Aorta (tissue), 5 donors: ENCODE measurements at regions not wholly inside any gene's neighbourhood (a gene's known extent, or its start where the extent isn't known, plus 50 kb on each side); places are given as distances from the start of the nearest gene placed in this dataset.
"Not testable (repeated sequence)": the region's sequence is repeated elsewhere in the genome, so short reads cannot be mapped to it uniquely, and the experiment has no call there.

ENCODE experiments used
- ATAC-seq: fragments of 200-7000 bp; cut with Tn5 transposase; one replicate; pipeline ENCODE4 v1.9.1; 2022; ENCODE audit warnings: moderate library complexity; ENCODE audit not compliant: low FRiP score
- DNase-seq, 2 donors: peaks; one replicate each; pipeline ENCODE4 v3.0.0-alpha.2; 2020
- H3K27ac ChIP-seq, 2 donors: one replicate each; pipeline ENCODE4 v1.5.1; 2013; ENCODE audit warnings: low read length in 2 of 2, mild to moderate bottlenecking in 2 of 2, moderate library complexity in 2 of 2, control low read depth in 1 of 2, inconsistent platforms in 1 of 2, low read depth in 1 of 2
- H3K27me3 ChIP-seq, 2 donors: one replicate each; pipeline ENCODE4 v1.6.1; 2013; ENCODE audit warnings: control low read depth in 1 of 2, low read length in 1 of 2, mild to moderate bottlenecking in 1 of 2, moderate library complexity in 1 of 2; ENCODE audit not compliant: insufficient read depth in 2 of 2, control insufficient read depth in 1 of 2
- H3K36me3 ChIP-seq, 2 donors: one replicate each; pipeline ENCODE4 v1.6.1; 2013; ENCODE audit warnings: control low read depth in 1 of 2, low read length in 1 of 2, mild to moderate bottlenecking in 1 of 2; ENCODE audit not compliant: insufficient read depth in 2 of 2, control insufficient read depth in 1 of 2
- H3K4me1 ChIP-seq, 2 donors: one replicate each; pipeline ENCODE4 v1.6.1; 2013; ENCODE audit warnings: low read length in 2 of 2, control low read depth in 1 of 2, mild to moderate bottlenecking in 1 of 2, moderate library complexity in 1 of 2; ENCODE audit not compliant: insufficient read depth in 2 of 2, control insufficient read depth in 1 of 2
- H3K4me3 ChIP-seq, 2 donors: one replicate each; pipeline ENCODE4 v1.5.1; 2013; ENCODE audit warnings: low read length in 2 of 2, control low read depth in 1 of 2, mild to moderate bottlenecking in 1 of 2
- H3K9me3 ChIP-seq: one replicate; pipeline ENCODE4 v1.6.1; 2013; ENCODE audit warnings: mild to moderate bottlenecking, low read length; ENCODE audit not compliant: control insufficient read depth
- WGBS, 2 donors: extraction: QIAGEN DNeasy Blood & Tissue Kit; methylation state at CpG; one replicate each; pipeline ENCODE4 v1.1.7; 2013; 5-methylcytosine and 5-hydroxymethylcytosine counted together
- intact Hi-C, 2 donors: fragments of 100-400 bp; cut with DNase I; formaldehyde crosslinking; loops; one replicate each; pipeline versions ENCODE4 v1.14.2 to v1.15.0; 2022
- donor health status: healthy with polysubstance abuse.
- donor health status: Bipolar disorder and iron deficiency.
- donor health status: DM: no; HTN: no; CAD: no.
- donor health status: DM: no; HTN: no; CAD: no.
- donor health status: DM: yes; HTN: yes; CAD: no.

DNA sequence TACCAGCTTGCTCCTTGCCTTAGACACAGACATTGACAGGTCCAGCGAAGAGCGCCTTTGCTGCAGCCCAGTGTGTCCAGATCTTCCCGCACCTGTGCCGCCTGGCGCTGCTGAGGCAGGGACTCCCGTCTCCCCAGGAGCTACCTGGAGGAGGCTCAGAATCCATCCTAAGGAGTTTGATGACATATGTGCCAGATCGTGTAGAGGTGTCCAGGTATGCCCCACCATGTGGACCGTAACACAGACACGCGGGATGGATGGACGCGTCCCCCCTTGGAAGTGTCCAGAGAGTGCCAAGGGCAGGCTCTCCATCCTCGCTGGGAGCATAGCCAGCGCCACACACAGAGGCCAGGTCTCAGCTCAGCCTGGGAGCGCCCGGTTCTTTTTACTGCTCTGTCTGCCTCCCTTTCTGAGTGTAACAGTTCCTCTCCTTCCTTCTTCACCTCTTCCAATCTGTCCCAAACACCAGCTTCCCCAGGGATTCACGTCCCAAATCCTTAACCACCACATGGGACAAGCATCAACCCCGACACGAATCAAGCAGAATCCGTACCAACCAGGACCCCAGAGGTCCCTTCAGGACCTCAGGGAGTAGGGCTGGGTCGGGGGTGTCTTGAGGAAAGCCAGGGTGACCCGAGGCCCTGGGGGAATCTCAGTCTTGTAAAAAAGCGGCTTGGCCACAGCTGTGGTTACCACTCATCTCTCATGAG is 126.7 kb downstream of the GOLGA8T start:
- 84 to 85% methylated on average over 12 to 17 of the region's 23 CpGs for WGBS, 2 donors
- H3K27me3 ChIP-seq, DNase-seq, H3K27ac ChIP-seq, intact Hi-C loops, H3K36me3 ChIP-seq, H3K4me3 ChIP-seq, H3K4me1 ChIP-seq, H3K9me3 ChIP-seq: not testable (repeated sequence)
- peak; percentile 37 for ATAC-seq

DNA sequence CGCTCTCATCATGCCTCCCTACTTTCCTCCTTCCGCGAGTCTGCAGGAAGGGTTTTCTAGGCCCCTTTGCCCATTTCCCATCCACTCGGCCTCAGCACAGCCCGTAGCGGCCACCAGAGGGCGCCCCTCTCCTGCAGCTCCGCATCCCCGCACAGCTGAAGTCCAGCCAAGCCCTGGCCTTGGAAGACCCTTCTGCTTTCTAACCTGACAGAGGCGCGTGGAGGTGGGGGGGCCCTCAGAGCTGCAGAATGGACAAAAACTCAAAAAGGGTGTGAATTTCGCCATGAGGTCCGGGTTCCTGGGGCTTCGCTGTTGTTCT is 127.2 kb downstream of the GOLGA8T start:
- H3K4me1 ChIP-seq, intact Hi-C loops, H3K27ac ChIP-seq, H3K9me3 ChIP-seq, H3K36me3 ChIP-seq, H3K4me3 ChIP-seq, H3K27me3 ChIP-seq, DNase-seq: not testable (repeated sequence)
- WGBS, 2 donors, result no CpG with 5 or more reads among the region's 14 CpGs
- peak; percentile 69 for ATAC-seq

DNA sequence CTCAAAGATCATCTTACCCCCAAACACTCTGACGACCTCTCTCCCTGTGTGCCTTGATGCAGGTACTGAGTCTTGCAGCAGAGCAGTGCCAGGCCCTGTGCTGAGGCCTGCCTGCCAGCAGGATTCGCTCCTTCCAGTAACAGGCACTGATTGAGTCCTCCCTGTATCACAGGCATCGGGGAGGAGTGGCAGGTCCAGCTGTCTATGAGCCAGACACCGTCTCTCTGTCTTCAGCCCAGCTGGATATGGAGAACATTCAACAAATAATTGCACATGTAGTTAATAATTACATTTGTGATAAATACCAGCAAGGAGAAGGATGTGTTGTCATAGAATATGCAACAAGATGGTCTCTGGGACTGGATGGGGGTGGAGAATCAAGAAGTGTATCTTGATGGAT is 129.1 kb downstream of the GOLGA8T start:
- H3K4me1 ChIP-seq, H3K36me3 ChIP-seq, intact Hi-C loops, DNase-seq, H3K9me3 ChIP-seq, H3K4me3 ChIP-seq, H3K27me3 ChIP-seq, ATAC-seq, H3K27ac ChIP-seq: not testable (repeated sequence)
- WGBS, 2 donors, result 91% methylated on average over 3 of the region's 4 CpGs

- 92% methylated on average over 8 of the region's 14 CpGs; no CpG with 5 or more reads in 1 of the 2 donors for WGBS, 2 donors
- H3K27ac ChIP-seq, ATAC-seq, H3K4me3 ChIP-seq, H3K4me1 ChIP-seq, H3K9me3 ChIP-seq, intact Hi-C loops, H3K27me3 ChIP-seq, H3K36me3 ChIP-seq, DNase-seq: not testable (repeated sequence)
Observed at GRCh38 chr15:30295150-30295844, 98.0 kb downstream of the CHRFAM7A start.

GRCh38 chr15:30303968-30304367 is 89.4 kb downstream of the CHRFAM7A start:
- H3K27me3 ChIP-seq, intact Hi-C loops: not testable (repeated sequence)

More at GRCh38 chr15:30303968-30304367, 89.4 kb downstream of the CHRFAM7A start:
- H3K27ac ChIP-seq, H3K9me3 ChIP-seq, ATAC-seq, DNase-seq, H3K36me3 ChIP-seq, H3K4me1 ChIP-seq, H3K4me3 ChIP-seq: not testable (repeated sequence)
- WGBS, 2 donors, result no CpG with 5 or more reads among the region's 3 CpGs
